ENCODE measurements at regions not wholly inside any gene's neighbourhood (a gene's known extent, or its start where the extent isn't known, plus 50 kb on each side); places are given as distances from the start of the nearest gene placed in this dataset.
A peak's percentile ranks its signal among the peaks of the same experiment; 100 is the strongest.
"Not testable (repeated sequence)": the region's sequence is repeated elsewhere in the genome, so short reads cannot be mapped to it uniquely, and the experiment has no call there.

- DNase-seq: no peak
These were observed 172.4 kb upstream of the PWP1 start for GRCh38 chr12:107513184-107513583.

DNA sequence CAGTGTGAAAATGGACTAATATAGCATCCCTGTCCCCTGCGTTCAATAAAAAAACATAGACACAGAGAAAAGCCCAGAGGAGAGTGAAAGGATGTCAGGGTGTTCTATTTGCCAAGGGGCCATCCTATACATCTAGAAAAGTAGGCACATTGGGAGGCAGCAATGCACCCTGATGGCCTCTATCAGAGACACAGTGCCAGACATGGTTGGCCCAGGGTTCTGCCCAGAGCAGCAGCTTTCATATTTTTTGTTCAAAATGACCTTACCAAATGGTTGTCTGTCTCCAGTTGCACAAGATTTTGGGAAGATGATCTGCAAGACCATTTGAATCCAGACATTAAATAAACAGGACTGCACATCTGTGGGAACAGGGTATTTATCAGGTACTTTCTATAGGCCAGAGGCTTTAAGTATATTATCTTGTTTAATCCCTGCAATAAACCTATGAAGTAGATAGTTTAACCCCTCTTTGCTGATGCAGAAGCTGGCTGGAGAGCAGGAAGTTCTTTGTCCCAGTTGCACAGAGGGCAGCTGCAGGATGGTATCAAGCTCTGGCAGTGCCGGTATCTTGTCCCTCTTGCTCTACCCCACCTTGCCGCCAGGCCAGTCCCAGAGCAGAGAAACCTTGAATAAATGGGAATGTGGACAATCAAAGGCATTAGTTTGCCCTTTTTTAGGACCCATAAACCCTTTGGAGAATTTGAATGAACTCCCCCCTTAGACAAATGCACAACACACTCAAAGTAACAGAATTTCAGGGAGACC lies 171.8 kb upstream of the PWP1 start:
- DNase-seq: no peak

DNA sequence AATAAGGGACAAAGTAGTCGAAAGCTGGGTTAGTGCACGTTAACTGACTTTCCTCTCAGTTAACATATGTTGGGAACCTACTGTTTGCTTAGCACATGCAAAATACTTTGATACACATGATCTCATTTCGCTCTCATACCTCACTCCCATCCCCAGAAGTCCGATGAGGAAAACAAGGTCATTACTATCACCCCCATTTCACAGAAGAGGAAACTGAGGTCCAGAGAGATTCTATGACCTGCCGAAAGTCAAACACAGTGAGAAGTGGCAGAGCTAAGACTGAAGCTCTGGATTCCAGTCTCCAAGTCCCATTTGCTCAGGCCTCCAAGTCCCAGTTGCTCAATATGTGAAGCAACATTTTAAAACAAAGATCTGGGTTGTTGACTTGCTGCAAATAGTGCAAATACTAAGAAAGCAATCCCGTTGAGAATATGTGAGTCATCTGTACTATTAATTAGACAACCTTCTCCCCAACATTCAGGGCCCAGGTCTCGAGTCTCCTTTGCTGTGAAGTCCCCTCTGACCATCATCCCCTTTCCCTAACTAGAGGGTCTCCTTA lies 170.6 kb upstream of the PWP1 start:
- no peak for DNase-seq

- DNase-seq: no peak
These were observed 170.1 kb upstream of the PWP1 start for GRCh38 chr12:107515446-107515958.

- DNase-seq: not testable (repeated sequence)
These were observed 167.8 kb upstream of the PWP1 start for GRCh38 chr12:107517816-107518215.

- DNase-seq: no peak
These were observed 166.7 kb upstream of the PWP1 start for GRCh38 chr12:107518868-107519267.

DNA sequence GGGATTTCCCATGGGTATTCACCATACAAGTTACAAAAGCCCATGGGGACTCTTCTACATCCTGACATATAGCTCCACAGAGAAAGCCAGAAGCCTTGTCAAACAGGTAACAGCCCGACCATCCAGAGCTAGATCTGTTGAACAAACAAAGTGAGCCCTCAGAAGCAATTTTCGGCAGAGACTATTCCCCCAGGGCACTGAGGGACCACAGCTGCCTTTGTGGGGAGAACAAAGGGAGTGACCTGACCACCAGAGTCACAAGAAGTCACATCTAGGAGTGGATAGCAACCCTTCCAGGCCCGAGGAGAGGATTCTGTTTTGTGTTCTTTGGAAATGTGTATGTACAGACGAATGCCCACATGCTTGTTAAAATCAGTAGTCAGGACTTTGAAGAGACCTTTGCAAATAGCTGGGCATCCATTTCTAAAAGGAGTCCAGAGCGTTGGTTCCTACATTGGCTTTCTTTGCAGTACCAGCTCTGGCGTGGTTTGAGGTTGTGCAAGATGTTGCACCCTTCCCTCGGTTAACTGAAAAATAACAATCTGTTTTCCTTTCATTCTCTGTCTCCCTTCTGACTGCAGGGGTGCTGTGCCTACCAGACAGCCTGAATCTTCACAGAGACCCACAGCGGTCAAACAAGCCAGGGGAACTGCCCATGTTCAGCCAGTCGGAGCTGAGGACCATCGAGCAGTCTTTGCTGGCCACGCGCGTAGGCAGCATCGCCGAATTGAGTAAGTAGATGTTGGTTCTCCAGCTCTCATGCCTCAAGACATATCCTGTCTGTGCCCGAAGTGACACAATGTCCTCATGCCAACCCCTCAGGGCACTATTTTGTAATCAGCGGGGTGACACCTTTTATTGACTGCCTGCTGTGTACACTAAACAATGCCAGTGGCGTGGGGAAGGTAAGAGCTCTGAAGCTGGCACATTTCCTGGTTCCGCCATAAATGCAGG lies 165.4 kb upstream of the PWP1 start:
- DNase-seq: peak; percentile 69

DNA sequence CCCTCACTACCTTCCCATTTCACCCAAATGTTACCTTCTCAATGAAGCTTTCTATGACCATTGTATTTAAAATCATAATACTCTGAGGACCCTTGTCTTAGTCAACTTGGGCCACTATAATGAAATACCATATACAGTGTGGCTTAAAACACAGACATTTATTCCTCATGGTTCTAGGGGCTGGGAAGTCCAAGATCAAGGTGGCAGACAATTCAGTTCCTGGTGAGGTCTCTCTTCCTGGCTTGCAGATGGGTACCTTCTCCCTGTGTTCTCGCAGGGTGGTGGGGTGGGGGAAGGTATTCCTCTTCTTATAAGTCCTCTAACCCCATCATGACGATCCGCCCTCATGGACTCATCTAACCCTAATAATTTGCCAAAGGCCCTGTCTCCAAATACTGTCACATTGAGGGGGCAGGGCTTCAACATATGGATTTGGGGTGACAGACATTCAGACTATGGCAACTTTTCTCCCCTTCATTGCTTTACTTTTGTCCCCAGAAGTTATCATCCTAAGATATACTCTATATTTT lies 163.7 kb upstream of the PWP1 start:
- no peak for DNase-seq

- DNase-seq: peak; percentile 30
These were observed 162.7 kb upstream of the PWP1 start for GRCh38 chr12:107522692-107523477.

- peak; percentile 64 for DNase-seq
These were observed 161.6 kb upstream of the PWP1 start for GRCh38 chr12:107523775-107524535.

DNA sequence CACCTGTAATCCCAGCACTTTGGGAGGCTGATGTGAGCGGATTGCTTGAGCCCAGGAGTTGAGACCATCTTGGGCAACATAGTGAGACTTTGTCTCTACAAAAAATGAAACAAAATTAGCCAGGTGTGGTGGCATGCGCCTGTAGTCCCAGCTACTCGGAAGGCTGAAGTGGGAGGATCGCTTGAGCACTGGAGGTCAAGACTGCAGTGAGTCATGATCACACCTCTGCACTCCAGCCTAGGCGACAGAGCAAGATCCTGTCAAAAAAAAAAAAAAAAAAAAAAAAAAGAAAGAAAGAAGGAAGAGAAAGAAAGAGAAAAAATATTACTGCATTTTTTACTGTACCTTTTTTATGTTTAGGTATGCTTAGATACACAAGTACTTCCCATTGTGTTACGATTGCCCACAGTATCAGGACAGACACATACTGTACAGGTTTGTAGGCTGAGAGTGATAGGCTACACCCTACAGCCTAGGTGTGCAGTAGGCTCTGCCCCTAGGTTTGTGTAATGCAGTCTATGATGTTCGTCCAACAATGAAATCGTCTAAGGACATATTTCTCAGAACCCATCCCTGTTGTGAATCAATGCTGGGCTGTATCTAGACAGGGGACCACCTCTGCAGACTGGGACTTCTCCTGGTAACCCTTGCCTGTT lies 160.4 kb upstream of the PWP1 start:
- DNase-seq: no peak

DNA sequence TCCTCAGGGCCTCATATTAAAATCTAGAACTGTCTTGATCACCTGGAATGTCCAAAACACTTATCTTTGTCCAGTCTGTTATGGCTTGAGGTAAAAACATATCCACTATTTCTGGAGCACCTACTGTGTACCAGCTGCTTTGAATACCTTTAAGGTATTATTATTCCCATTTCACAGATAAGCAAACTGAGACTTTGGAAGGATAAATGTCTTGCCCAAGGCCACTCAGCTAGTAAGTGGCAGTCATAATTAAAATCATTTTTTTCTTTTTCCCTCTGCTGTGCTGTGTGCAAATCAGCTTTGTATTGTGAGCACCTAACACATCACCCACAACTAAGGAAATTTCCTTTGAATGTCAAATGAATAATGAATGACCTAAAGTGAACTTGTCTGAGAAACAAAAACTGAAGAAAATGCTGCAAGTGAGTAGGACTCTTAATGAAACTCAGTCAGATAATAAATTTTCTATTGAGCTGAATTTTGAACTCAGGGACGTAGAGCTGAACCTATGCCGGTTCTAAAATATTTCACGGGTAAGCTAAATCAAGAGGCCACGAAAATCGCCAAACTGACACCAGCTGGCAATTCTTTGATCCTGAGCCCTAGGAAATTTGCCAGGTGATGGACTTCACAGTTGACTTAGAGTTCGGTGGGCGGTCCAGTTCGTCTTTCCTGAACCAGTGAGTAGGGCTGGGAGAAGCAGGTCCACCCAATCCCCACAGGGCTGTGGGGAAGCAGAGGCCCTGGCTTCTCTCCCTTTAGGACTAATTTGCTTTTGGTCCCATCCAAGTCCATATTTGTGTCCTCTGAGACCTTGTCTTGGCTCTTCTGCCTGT lies 159.7 kb upstream of the PWP1 start:
- no peak for DNase-seq

DNA sequence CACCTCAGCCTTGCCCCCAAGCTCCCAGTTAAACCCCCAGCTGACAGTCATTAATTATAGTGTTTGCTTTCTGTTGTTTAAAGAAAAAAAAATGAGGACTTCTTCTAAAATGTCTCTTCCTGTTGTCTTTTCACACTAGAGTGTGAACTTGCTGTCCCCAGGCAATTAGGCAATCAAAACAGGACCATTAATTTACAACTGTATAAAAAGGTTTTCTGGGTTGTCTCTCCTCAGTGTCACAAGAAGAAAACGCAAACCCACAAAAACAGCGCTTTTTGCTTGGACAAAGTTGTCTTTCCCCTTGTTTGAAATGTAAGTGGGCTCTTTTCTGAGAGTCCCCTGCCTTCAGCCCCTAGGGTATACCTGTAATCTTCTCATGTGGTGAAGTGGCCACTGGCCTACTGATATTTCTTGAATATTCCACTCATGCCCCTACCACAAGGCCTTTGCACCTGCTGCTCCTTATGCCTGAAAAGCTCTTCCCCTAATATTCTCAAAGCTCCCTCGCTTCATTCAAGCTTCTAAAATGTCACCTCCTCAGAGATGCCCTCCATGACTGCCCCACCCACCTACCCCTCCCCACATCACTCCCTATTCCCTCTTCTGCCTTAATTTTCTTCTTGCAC lies 158.9 kb upstream of the PWP1 start:
- no peak for DNase-seq

DNA sequence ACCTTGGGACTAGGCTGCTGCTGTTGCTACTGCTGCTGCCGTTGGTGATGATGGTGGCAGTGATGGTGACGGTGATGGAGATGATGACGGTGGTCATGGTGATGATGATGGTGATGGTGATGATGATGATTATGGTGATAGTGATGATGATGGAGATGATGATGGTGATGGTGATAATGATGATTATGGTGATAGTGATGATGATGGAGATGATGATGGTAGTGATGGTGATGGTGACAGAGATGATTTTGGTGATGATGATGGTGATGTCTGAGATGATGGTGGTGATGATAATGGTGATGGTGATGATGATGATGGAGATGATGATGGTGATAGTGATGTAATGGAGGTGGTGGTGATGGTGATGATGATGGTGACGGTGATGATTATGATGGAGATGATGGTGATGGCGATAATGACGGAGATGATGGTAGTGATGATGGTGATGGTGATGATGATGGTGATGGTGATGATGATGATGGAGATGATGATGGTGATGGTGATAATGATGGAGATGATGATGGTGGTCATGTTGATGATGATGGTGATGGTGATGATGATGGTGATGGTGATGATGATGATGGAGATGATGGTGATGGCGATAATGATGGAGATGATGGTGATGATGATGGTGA lies 156.8 kb upstream of the PWP1 start:
- DNase-seq: no peak

DNA sequence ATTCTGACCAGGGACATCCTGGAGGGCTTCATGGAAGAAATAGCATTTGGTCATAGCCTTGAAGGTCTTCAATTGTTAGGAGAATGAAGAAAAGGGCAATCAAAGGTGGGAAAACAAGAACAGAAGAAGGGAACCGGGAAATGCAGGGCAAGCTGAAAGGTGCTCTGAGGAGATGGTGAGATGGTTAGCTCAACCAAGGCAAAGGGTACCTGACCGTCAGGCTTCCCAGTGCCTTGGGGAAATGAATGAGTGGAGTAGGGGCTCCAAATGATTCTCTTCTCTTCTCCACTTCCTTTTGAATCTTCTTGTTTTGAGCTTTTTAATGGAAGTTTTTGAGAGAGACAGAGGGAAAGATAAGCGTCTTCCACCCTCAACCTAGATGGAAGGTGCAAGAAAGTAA lies 155.6 kb upstream of the PWP1 start:
- no peak for DNase-seq

DNA sequence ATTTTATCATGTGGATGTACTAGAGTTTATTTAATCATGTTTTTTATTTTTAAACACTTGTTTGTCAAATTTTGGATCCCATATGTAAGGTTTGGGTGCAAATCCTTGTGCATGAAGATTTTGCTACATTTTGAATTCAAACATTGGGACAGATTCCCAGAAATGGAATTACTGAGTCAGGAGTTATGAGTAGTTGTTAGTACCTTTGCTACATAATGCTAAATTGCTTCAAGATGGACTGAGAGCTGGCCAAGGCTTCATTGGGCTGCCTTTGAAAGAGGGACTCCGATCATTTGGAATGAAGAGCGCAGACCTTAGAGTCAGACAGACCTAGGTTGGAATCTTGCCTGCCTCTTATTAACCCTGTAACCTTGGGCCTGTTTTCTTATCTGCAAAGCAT lies 154.9 kb upstream of the PWP1 start:
- no peak for DNase-seq

DNA sequence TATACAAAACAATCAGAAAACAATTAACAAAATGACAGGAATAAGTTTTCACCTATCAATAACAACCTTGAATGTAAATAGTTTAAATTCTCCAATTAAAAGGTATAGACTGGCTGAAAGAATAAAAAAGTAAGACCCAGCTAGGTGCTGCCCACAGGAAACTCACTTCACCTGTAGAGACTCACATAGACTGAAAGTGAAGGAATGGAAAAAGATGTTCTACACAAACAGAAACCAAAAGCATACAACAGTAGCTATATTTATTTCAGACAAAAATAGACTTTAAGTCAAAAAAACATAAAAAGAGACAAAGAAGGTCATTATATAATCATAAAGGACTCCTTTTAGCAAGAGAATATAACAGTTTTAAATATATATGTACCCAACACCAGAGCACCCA lies 152.4 kb upstream of the PWP1 start:
- no peak for DNase-seq

GRCh38 chr12:107536613-107537012 lies 149.0 kb upstream of the PWP1 start:
- DNase-seq: peak; percentile 24

DNA sequence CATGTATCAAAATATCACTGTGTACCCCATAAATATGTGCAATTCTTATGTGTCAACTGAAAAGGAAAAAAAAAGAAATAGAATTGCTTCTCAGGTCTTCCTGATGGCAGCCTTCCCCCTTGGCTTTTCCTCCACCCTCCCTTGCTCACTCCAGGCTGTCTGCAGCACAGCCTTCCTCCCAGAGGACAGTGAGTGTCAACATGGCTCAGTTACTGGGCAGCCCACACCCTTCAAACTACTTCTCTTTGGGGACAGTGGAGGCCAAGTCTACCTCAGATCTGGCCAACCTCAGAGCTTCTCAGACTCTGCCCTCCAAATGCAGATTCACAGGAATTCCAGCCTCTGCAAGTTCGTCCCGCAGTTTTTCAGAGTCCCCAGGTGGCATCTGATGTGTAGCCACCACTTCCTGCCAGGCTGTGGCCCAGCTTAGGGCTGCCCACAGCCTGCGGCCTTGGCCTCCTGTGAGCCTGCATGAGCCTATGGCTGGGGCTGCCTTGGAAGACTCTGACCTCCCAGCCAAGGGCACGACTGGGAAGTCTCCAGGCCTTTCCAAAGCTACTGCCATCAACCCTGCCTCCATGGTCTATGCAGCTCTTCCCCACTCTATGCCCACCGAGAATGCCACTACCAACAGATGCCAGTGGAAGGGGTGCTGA lies 148.0 kb upstream of the PWP1 start:
- DNase-seq: no peak
